Endodermal cell (in vitro differentiated cells): ENCODE measurements at regions not wholly inside any gene's neighbourhood (a gene's known extent, or its start where the extent isn't known, plus 50 kb on each side); places are given as distances from the start of the nearest gene placed in this dataset.

Source experiments
- DNase-seq: peaks from one replicate; pipeline ENCODE4 v3.0.0-alpha.2; 2017
- H3K27ac ChIP-seq: 2 replicates; pipeline ENCODE4 v1.5.1; 2013; ENCODE audit warnings: mild to moderate bottlenecking, low read depth, low read length, moderate library complexity
- H3K27me3 ChIP-seq: 2 replicates; pipeline ENCODE4 v1.6.1; 2013; ENCODE audit warnings: mild to moderate bottlenecking, low read length, moderate library complexity; ENCODE audit not compliant: insufficient read depth, control insufficient read depth, poor library complexity, severe bottlenecking
- H3K36me3 ChIP-seq: 2 replicates; pipeline ENCODE4 v1.7.0; 2013; ENCODE audit warnings: mild to moderate bottlenecking, low read length, moderate library complexity; ENCODE audit not compliant: control insufficient read depth, insufficient read depth
- H3K4me1 ChIP-seq: one replicate; pipeline ENCODE4 v1.7.0; 2013; ENCODE audit warnings: low read length; ENCODE audit not compliant: control insufficient read depth, insufficient read depth
- H3K4me3 ChIP-seq: 2 replicates; pipeline ENCODE4 v1.5.1; 2013; ENCODE audit warnings: mild to moderate bottlenecking, low read length, moderate library complexity
- H3K9ac ChIP-seq: 2 replicates; pipeline ENCODE4 v1.6.1; 2013; ENCODE audit warnings: mild to moderate bottlenecking, low read length, moderate library complexity; ENCODE audit not compliant: poor library complexity, severe bottlenecking; ENCODE audit errors: extremely low read depth
- H3K9me3 ChIP-seq: 2 replicates; pipeline ENCODE4 v1.6.1; 2013; ENCODE audit warnings: mild to moderate bottlenecking, low read length, moderate library complexity; ENCODE audit not compliant: control insufficient read depth
- H3K27ac Mint-ChIP-seq: 2 replicates; pipeline ENCODE4 v1.8.0; 2020; ENCODE audit warnings: mixed read lengths
- H3K27me3 Mint-ChIP-seq: 2 replicates; pipeline ENCODE4 v1.8.0; 2021; ENCODE audit warnings: mild to moderate bottlenecking, mixed read lengths; ENCODE audit not compliant: insufficient read depth
- H3K36me3 Mint-ChIP-seq: 2 replicates; pipeline ENCODE4 v1.8.0; 2020; ENCODE audit warnings: low read depth, mixed read lengths
- H3K4me1 Mint-ChIP-seq: 2 replicates; pipeline ENCODE4 v1.8.0; 2020; ENCODE audit warnings: mixed read lengths
- H3K4me3 Mint-ChIP-seq: 2 replicates; pipeline ENCODE4 v1.8.0; 2020; ENCODE audit warnings: mild to moderate bottlenecking, moderate library complexity, mixed read lengths
- H3K9me3 Mint-ChIP-seq: 2 replicates; pipeline ENCODE4 v1.8.0; 2020; ENCODE audit warnings: mild to moderate bottlenecking, mixed read lengths
- CTCF ChIP-seq: fragments of 200-600 bp; sonication (generic); conservative IDR thresholded peaks from 2 replicates; pipeline ENCODE4 v1.5.0; 2021; ENCODE audit warnings: antibody characterized with exemption, mild to moderate bottlenecking
- WGBS, 2 experiments: methylation state at CpG; one replicate each; pipeline versions ENCODE4 v1.1.5 to v1.1.7; 2013; ENCODE audit warnings: missing lambda C conversion rate in 2 of 2, mixed read lengths in 1 of 2; ENCODE audit not compliant: insufficient coverage in 1 of 2, insufficient read length in 1 of 2; 5-methylcytosine and 5-hydroxymethylcytosine counted together

GRCh38 chrY:17044272-17044671 lies 835.7 kb downstream of the CDY2B start:
- H3K4me3 ChIP-seq, result no peak overlapping the region
- WGBS, 2 experiments, result 40 to 80% methylated on average over 1 to 3 of the region's 3 CpGs
- Mint-ChIP-seq H3K27ac (no peak overlapping the region), H3K27me3 (no peaks in the 10 kb centered on the region), H3K4me3 (no peak overlapping the region), H3K36me3 (no peaks in the 10 kb centered on the region), H3K4me1 (no peaks in the 10 kb centered on the region), H3K9me3 (no peaks in the 10 kb centered on the region)
- H3K36me3 ChIP-seq, result no peaks in the 10 kb centered on the region
- no peak overlapping the region for H3K9ac ChIP-seq
- no peak for TF ChIP-seq CTCF
- no peaks in the 10 kb centered on the region for H3K9me3 ChIP-seq
- no peak overlapping the region for H3K27ac ChIP-seq
- no peaks in the 10 kb centered on the region for H3K27me3 ChIP-seq
- no peaks in the 10 kb centered on the region for H3K4me1 ChIP-seq
- no peak for DNase-seq

- Mint-ChIP-seq H3K27ac (no peak overlapping the region), H3K27me3 (no peaks in the 10 kb centered on the region), H3K4me1 (no peaks in the 10 kb centered on the region), H3K4me3 (no peak overlapping the region), H3K36me3 (no peaks in the 10 kb centered on the region), H3K9me3 (no peaks in the 10 kb centered on the region)
- H3K4me3 ChIP-seq, result no peak overlapping the region
- H3K36me3 ChIP-seq, result no peaks in the 10 kb centered on the region
- H3K27ac ChIP-seq, result no peak overlapping the region
- no peak overlapping the region for H3K9ac ChIP-seq
- no peaks in the 10 kb centered on the region for H3K4me1 ChIP-seq
- 93% methylated on average over 2 of the region's 2 CpGs; no CpG with 5 or more reads in 1 of the 2 experiments for WGBS, 2 experiments
- H3K27me3 ChIP-seq, result no peaks in the 10 kb centered on the region
- TF ChIP-seq CTCF, result no peak
- DNase-seq, result no peak
- no peaks in the 10 kb centered on the region for H3K9me3 ChIP-seq
These were observed 841.6 kb downstream of the CDY2B start for GRCh38 chrY:17038439-17038838.

- Histone ChIP-seq H3K27ac (no peak overlapping the region), H3K36me3 (no peaks in the 10 kb centered on the region), H3K9me3 (no peaks in the 10 kb centered on the region), H3K4me3 (no peak overlapping the region), H3K4me1 (no peaks in the 10 kb centered on the region), H3K9ac (no peak overlapping the region), H3K27me3 (no peaks in the 10 kb centered on the region)
- WGBS, 2 experiments, result 83% methylated on average over 2 of the region's 3 CpGs; no CpG with 5 or more reads in 1 of the 2 experiments
- no peaks in the 10 kb centered on the region for H3K36me3 Mint-ChIP-seq
- DNase-seq, result no peak
- no peaks in the 10 kb centered on the region for H3K9me3 Mint-ChIP-seq
- TF ChIP-seq CTCF, result no peak
- H3K4me3 Mint-ChIP-seq, result no peak overlapping the region
- no peak overlapping the region for H3K27ac Mint-ChIP-seq
- no peaks in the 10 kb centered on the region for H3K27me3 Mint-ChIP-seq
- no peaks in the 10 kb centered on the region for H3K4me1 Mint-ChIP-seq
These were observed 861.9 kb downstream of the CDY2B start for GRCh38 chrY:17018126-17018525.
